Stomach (tissue), 4 donors: ENCODE measurements at regions not wholly inside any gene's neighbourhood (a gene's known extent, or its start where the extent isn't known, plus 50 kb on each side); places are given as distances from the start of the nearest gene placed in this dataset.

ENCODE experiments used
- CTCF ChIP-seq, 7 experiments: fragments of 450-650 bp in 4 of 7; fragments of 200-600 bp in 3 of 7; sonication (generic) in 3 of 7; IDR thresholded peaks; one replicate each; pipeline ENCODE4 v1.5.1; 2016 to 2019; ENCODE audit warnings: antibody characterized with exemption in 7 of 7, control low read depth in 2 of 7, mild to moderate bottlenecking in 1 of 7
- POLR2A ChIP-seq, 4 donors: fragments of 450-650 bp; IDR thresholded peaks; one replicate each; pipeline ENCODE4 v1.6.1; 2016; ENCODE audit warnings: antibody characterized with exemption in 4 of 4, control low read depth in 2 of 4, mild to moderate bottlenecking in 1 of 4, moderate library complexity in 1 of 4

- TF ChIP-seq CTCF (IDR thresholded peaks at IDR 0.05) (no peak), POLR2A (IDR thresholded peaks at IDR 0.05) (no peak)
These were observed 62.1 kb upstream of the RGS17 start for GRCh38 chr6:153192943-153193885.
